ENCODE measurements at regions not wholly inside any gene's neighbourhood (a gene's known extent, or its start where the extent isn't known, plus 50 kb on each side); places are given as distances from the start of the nearest gene placed in this dataset.

DNA sequence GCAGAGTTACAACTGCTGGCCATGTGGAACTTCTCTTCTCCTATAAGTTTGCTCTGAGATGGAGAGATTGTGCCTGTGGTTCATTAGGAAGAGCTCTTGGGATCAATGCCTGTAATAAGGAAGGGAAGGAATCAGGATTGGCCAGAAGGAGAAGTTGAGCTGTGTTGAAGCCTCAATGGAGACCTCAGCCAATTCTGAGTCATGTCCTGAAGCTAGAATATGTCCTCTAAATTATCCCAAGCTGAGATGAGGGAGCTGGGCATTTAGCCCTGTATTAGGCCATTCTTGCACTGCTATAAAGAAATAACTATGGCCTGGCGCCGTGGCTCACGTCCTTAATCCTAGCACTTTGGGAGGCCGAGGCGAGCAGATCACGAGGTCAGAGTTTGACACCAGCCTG lies 85.4 kb upstream of the DHX15 start:
- TF ChIP-seq, protein P1, sequence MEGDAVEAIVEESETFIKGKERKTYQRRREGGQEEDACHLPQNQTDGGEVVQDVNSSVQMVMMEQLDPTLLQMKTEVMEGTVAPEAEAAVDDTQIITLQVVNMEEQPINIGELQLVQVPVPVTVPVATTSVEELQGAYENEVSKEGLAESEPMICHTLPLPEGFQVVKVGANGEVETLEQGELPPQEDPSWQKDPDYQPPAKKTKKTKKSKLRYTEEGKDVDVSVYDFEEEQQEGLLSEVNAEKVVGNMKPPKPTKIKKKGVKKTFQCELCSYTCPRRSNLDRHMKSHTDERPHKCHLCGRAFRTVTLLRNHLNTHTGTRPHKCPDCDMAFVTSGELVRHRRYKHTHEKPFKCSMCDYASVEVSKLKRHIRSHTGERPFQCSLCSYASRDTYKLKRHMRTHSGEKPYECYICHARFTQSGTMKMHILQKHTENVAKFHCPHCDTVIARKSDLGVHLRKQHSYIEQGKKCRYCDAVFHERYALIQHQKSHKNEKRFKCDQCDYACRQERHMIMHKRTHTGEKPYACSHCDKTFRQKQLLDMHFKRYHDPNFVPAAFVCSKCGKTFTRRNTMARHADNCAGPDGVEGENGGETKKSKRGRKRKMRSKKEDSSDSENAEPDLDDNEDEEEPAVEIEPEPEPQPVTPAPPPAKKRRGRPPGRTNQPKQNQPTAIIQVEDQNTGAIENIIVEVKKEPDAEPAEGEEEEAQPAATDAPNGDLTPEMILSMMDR (IDR thresholded peaks at IDR 0.05) = no peak
- H3K4me1 ChIP-seq = no peaks in the 10 kb centered on the region
- H3K36me3 ChIP-seq = no peaks in the 10 kb centered on the region
- H3K27ac ChIP-seq = no peak overlapping the region
- H3K27me3 ChIP-seq = no peaks in the 10 kb centered on the region
- no peak for DNase-seq (ENCODE audit: low spot score)
- no peak overlapping the region for H3K4me3 ChIP-seq
- no peaks in the 10 kb centered on the region for H3K9me3 ChIP-seq

- no peaks in the 10 kb centered on the region for H3K36me3 ChIP-seq
- DNase-seq (ENCODE audit: low spot score) = no peak
- no peaks in the 10 kb centered on the region for H3K9me3 ChIP-seq
- no peak overlapping the region for H3K27ac ChIP-seq
- H3K4me3 ChIP-seq = no peak overlapping the region
- no peaks in the 10 kb centered on the region for H3K4me1 ChIP-seq
- TF ChIP-seq, protein P1 (IDR thresholded peaks at IDR 0.05) = no peak
- no peaks in the 10 kb centered on the region for H3K27me3 ChIP-seq
Measured at GRCh38 chr4:24671849-24672248, 87.5 kb upstream of the DHX15 start.

DNA sequence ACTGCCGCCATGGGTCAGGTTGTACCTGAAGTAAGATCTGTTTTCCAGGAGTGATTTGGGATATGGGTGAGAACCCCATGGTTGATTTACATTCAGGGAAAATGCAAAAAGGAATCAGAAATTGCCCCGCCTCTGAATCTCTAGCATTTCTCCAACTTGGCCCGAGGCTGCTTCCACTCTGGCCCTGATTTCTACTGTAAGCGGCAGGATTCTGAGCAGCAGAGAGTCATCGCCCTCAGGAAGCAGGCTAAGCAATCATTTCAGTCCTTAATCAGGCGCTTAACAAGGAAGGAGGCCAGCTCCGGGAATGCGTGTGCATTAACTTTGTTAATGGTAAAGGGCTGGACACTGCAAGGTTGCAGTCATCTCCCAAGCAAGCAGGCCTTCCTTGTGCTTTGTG lies 88.5 kb upstream of the DHX15 start:
- TF ChIP-seq, protein P1 (IDR thresholded peaks at IDR 0.05) = no peak
- Histone ChIP-seq H3K4me3 (no peak overlapping the region), H3K36me3 (no peaks in the 10 kb centered on the region), H3K27me3 (no peaks in the 10 kb centered on the region), H3K4me1 (no peaks in the 10 kb centered on the region), H3K9me3 (no peaks in the 10 kb centered on the region), H3K27ac (no peak overlapping the region)
- DNase-seq (ENCODE audit: low spot score) = no peak

- no peaks in the 10 kb centered on the region for H3K36me3 ChIP-seq
- DNase-seq (ENCODE audit: low spot score) = no peak
- H3K4me3 ChIP-seq = no peak overlapping the region
- TF ChIP-seq, protein P1 (IDR thresholded peaks at IDR 0.05) = no peak
- no peaks in the 10 kb centered on the region for H3K4me1 ChIP-seq
- H3K9me3 ChIP-seq = no peaks in the 10 kb centered on the region
- no peak overlapping the region for H3K27ac ChIP-seq
- H3K27me3 ChIP-seq = no peaks in the 10 kb centered on the region
Measured at GRCh38 chr4:24674279-24674678, 89.9 kb upstream of the DHX15 start.

DNA sequence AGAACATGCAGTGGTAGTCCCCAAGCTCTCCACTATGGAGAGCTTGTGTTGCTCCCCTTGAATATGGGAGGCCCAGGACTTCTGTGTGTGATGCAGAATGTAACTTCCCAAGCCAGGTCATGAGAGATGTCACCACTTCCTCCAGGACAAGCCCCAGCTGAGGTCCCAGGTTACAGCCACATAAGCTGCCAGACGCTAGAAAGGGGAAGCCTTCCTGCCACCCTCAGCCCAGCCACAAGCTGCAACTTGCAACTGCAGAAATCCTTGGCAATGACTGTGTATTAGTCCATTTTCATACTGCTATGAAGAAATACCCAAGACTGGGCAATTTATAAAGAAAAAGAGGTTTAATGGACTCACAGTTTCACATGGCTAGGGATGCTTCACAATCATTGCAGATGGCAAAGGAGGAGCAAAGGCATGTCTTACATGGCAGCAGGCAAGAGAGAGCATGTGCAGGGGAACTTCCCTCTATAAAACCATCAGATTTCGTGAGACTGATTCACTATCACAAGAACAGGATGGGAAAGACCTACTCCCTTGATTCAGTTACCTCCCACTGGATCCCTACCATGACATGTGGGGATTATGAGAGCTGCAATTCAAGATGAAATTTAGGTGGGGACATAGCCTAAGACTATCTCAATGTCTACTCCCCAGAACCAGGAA lies 91.5 kb upstream of the DHX15 start:
- Histone ChIP-seq H3K9me3 (no peaks in the 10 kb centered on the region), H3K4me3 (no peak overlapping the region), H3K36me3 (no peaks in the 10 kb centered on the region), H3K27me3 (no peaks in the 10 kb centered on the region), H3K4me1 (no peaks in the 10 kb centered on the region), H3K27ac (no peak overlapping the region)
- TF ChIP-seq, protein P1 (IDR thresholded peaks at IDR 0.05) = no peak
- no peak for DNase-seq (ENCODE audit: low spot score)

DNA sequence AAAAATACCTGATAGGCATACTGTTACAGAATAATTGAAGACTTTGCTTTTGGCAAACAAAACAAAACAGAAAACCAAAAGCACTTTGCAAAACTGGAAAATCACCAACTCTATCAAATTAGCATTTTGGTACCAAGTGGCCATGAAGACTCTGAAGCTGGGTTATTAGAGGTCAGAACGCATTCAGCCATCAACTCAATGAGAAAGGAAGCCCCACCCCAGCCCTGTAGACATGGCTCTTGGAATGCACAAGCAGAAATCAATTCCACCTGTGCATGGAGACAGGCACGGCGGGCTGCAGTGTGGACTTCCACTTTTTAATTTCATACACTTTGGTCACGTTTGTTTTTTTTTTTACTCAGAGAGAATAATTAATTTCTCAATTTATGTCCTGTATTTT lies 93.6 kb upstream of the DHX15 start:
- Histone ChIP-seq H3K27ac (no peak overlapping the region), H3K4me3 (no peak overlapping the region), H3K27me3 (no peaks in the 10 kb centered on the region), H3K4me1 (no peaks in the 10 kb centered on the region), H3K9me3 (no peaks in the 10 kb centered on the region), H3K36me3 (no peaks in the 10 kb centered on the region)
- no peak for DNase-seq (ENCODE audit: low spot score)
- TF ChIP-seq, protein P1 (IDR thresholded peaks at IDR 0.05) = no peak
